ENCODE measurements at regions not wholly inside any gene's neighbourhood (a gene's known extent, or its start where the extent isn't known, plus 50 kb on each side); places are given as distances from the start of the nearest gene placed in this dataset.

DNA sequence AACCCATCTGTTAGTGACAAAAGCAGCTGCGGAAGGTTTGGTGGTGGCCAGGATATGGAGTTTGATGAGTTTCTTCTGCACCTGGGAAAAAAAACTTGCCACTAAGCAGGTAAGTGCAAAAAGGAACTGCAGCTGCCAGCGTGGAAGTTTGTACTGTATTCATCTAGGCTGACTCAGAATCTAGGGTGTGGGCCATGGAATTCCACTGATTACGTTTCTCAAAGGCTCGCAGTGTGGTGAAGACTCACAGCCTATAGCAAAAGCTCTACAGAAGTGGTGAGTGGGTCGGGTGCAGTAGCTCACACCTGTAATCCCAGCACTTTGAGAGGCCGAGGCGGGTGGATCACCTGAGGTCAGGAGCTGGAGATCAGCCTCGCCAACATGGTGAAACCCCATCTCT is 334.6 kb upstream of the GRM7 start:
- H3K4me1 ChIP-seq (ENCODE audit: control insufficient read depth, insufficient read depth, low read length) = no peaks in the 10 kb centered on the region
- Mint-ChIP-seq H3K4me3 (no peak overlapping the region), H3K4me1 (peaks cover 6% of the 10 kb centered on the region), H3K27me3 (ENCODE audit: insufficient read depth) (no peaks in the 10 kb centered on the region), H3K9me3 (no peaks in the 10 kb centered on the region), H3K27ac (no peak overlapping the region), H3K36me3 (ENCODE audit: low read depth) (no peaks in the 10 kb centered on the region)
- 93 to 96% methylated on average over 5 to 8 of the region's 8 CpGs for WGBS, 2 experiments (ENCODE audit: insufficient coverage in 1 of 2, insufficient read length in 1 of 2)
- no peaks in the 10 kb centered on the region for H3K36me3 ChIP-seq (ENCODE audit: control insufficient read depth, insufficient read depth, low read length)
- no peak overlapping the region for H3K9ac ChIP-seq (ENCODE audit: extremely low read depth, low read length, poor library complexity, severe bottlenecking)
- no peaks in the 10 kb centered on the region for H3K9me3 ChIP-seq (ENCODE audit: control insufficient read depth, low read length)
- no peaks in the 10 kb centered on the region for H3K27me3 ChIP-seq (ENCODE audit: control insufficient read depth, insufficient read depth, low read length, poor library complexity, severe bottlenecking)
- TF ChIP-seq, protein P1, sequence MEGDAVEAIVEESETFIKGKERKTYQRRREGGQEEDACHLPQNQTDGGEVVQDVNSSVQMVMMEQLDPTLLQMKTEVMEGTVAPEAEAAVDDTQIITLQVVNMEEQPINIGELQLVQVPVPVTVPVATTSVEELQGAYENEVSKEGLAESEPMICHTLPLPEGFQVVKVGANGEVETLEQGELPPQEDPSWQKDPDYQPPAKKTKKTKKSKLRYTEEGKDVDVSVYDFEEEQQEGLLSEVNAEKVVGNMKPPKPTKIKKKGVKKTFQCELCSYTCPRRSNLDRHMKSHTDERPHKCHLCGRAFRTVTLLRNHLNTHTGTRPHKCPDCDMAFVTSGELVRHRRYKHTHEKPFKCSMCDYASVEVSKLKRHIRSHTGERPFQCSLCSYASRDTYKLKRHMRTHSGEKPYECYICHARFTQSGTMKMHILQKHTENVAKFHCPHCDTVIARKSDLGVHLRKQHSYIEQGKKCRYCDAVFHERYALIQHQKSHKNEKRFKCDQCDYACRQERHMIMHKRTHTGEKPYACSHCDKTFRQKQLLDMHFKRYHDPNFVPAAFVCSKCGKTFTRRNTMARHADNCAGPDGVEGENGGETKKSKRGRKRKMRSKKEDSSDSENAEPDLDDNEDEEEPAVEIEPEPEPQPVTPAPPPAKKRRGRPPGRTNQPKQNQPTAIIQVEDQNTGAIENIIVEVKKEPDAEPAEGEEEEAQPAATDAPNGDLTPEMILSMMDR (conservative IDR thresholded peaks at IDR 0.05) = no peak
- H3K4me3 ChIP-seq (ENCODE audit: low read length) = no peak overlapping the region
- no peak for DNase-seq
- no peak overlapping the region for H3K27ac ChIP-seq (ENCODE audit: low read depth, low read length)

DNA sequence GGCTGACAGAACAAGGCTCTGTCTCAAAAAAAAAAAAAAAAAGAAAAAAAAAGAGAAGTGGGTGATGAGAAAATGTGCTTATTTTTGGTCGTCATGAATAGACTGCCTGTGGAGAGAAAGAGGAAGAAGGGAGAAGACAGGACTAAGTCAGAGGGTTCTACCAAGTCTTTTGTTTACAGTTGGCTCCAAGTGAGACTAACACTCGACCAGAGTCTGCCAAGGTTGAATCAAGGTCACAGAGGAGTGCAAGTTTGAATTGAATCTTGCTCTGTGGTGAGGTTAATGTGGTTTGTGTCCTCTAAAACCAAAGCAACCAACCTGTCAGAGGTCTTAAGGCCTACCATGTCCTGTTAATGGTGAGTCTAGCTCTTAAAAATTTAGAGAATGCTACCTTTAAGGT is 334.1 kb upstream of the GRM7 start:
- no peak overlapping the region for H3K27ac Mint-ChIP-seq
- DNase-seq = no peak
- Histone ChIP-seq H3K27me3 (ENCODE audit: control insufficient read depth, insufficient read depth, low read length, poor library complexity, severe bottlenecking) (no peaks in the 10 kb centered on the region), H3K4me3 (ENCODE audit: low read length) (no peak overlapping the region), H3K27ac (ENCODE audit: low read depth, low read length) (no peak overlapping the region), H3K9me3 (ENCODE audit: control insufficient read depth, low read length) (no peaks in the 10 kb centered on the region), H3K4me1 (ENCODE audit: control insufficient read depth, insufficient read depth, low read length) (no peaks in the 10 kb centered on the region), H3K36me3 (ENCODE audit: control insufficient read depth, insufficient read depth, low read length) (no peaks in the 10 kb centered on the region), H3K9ac (ENCODE audit: extremely low read depth, low read length, poor library complexity, severe bottlenecking) (no peak overlapping the region)
- no peaks in the 10 kb centered on the region for H3K27me3 Mint-ChIP-seq (ENCODE audit: insufficient read depth)
- no peaks in the 10 kb centered on the region for H3K36me3 Mint-ChIP-seq (ENCODE audit: low read depth)
- H3K4me3 Mint-ChIP-seq = no peak overlapping the region
- H3K9me3 Mint-ChIP-seq = no peaks in the 10 kb centered on the region
- H3K4me1 Mint-ChIP-seq = peaks cover 6% of the 10 kb centered on the region
- TF ChIP-seq, protein P1 (conservative IDR thresholded peaks at IDR 0.05) = no peak
- WGBS, 2 experiments (ENCODE audit: insufficient coverage in 1 of 2, insufficient read length in 1 of 2) = 87 to 100% methylated on average over 1 to 2 of the region's 2 CpGs

DNA sequence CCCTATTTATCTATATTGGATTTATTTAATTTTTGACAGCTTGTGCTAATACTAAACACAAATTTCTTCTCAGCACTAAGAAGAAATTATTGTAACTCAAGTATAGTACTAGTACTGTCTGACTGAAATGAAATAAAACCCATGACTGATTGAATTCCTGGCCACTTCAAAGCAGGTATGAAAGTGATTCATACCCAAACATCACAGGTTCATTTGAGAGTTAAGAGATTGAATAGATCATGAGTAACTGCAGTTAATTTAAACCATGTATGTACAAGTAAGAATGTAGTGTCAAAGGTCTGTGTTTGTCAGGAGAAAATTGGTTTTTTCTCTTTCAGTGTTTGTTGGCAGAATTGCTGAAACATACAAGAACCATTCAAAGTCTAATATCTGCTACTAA is 332.0 kb upstream of the GRM7 start:
- no peak for DNase-seq
- Histone ChIP-seq H3K27me3 (ENCODE audit: control insufficient read depth, insufficient read depth, low read length, poor library complexity, severe bottlenecking) (no peaks in the 10 kb centered on the region), H3K27ac (ENCODE audit: low read depth, low read length) (no peak overlapping the region), H3K4me1 (ENCODE audit: control insufficient read depth, insufficient read depth, low read length) (no peaks in the 10 kb centered on the region), H3K9ac (ENCODE audit: extremely low read depth, low read length, poor library complexity, severe bottlenecking) (no peak overlapping the region), H3K36me3 (ENCODE audit: control insufficient read depth, insufficient read depth, low read length) (no peaks in the 10 kb centered on the region), H3K4me3 (ENCODE audit: low read length) (no peak overlapping the region), H3K9me3 (ENCODE audit: control insufficient read depth, low read length) (no peaks in the 10 kb centered on the region)
- Mint-ChIP-seq H3K4me1 (no peaks in the 10 kb centered on the region), H3K9me3 (no peaks in the 10 kb centered on the region), H3K36me3 (ENCODE audit: low read depth) (no peaks in the 10 kb centered on the region), H3K4me3 (no peak overlapping the region), H3K27ac (no peak overlapping the region), H3K27me3 (ENCODE audit: insufficient read depth) (no peaks in the 10 kb centered on the region)
- TF ChIP-seq, protein P1 (conservative IDR thresholded peaks at IDR 0.05) = no peak

Measured in endodermal cell (in vitro differentiated cells).